CD14-positive monocyte (primary cell): ENCODE measurements at regions not wholly inside any gene's neighbourhood (a gene's known extent, or its start where the extent isn't known, plus 50 kb on each side); places are given as distances from the start of the nearest gene placed in this dataset.

Experiments used
- DNase-seq, 3 donors: peaks; one replicate each; pipeline ENCODE4 v3.0.0-alpha.2; 2011 to 2022
- H2AFZ ChIP-seq: 2 replicates; pipeline ENCODE4 v1.6.0; 2012; ENCODE audit warnings: mild to moderate bottlenecking, low read depth, low read length, inconsistent platforms; ENCODE audit not compliant: insufficient read depth, poor library complexity, severe bottlenecking
- H3K27ac ChIP-seq, 2 donors: 1 replicate in 1 of 2; 2 replicates in 1 of 2; pipeline ENCODE4 v1.5.1; 2012 to 2013; ENCODE audit warnings: low read length in 2 of 2, control low read depth in 1 of 2, inconsistent platforms in 1 of 2, low read depth in 1 of 2, mild to moderate bottlenecking in 1 of 2
- H3K27me3 ChIP-seq, 2 donors: one replicate each; pipeline versions ENCODE4 v1.6.0 to v1.6.1; 2011 to 2013; ENCODE audit warnings: low read length in 2 of 2; ENCODE audit not compliant: control insufficient read depth in 2 of 2, insufficient read depth in 2 of 2
- H3K36me3 ChIP-seq, 2 donors: replicated peaks in 1 of 2; 1 replicate in 1 of 2; 2 replicates in 1 of 2; pipeline versions ENCODE4 v1.5.1 to v1.6.1; 2012 to 2013; ENCODE audit warnings: low read length in 2 of 2, control low read depth in 1 of 2, inconsistent platforms in 1 of 2, mild to moderate bottlenecking in 1 of 2; ENCODE audit not compliant: insufficient read depth in 2 of 2, control insufficient read depth in 1 of 2
- H3K4me1 ChIP-seq, 2 donors: 1 replicate in 1 of 2; 2 replicates in 1 of 2; pipeline versions ENCODE4 v1.5.1 to v1.6.1; 2012 to 2013; ENCODE audit warnings: low read length in 2 of 2, control low read depth in 1 of 2, inconsistent platforms in 1 of 2, mild to moderate bottlenecking in 1 of 2, moderate library complexity in 1 of 2; ENCODE audit not compliant: insufficient read depth in 2 of 2, control insufficient read depth in 1 of 2
- H3K4me2 ChIP-seq: replicated peaks from 2 replicates; pipeline ENCODE3; 2012; ENCODE audit warnings: low read length, moderate library complexity, mild to moderate bottlenecking; ENCODE audit not compliant: poor library complexity, severe bottlenecking; ENCODE audit errors: extremely low read depth
- H3K4me3 ChIP-seq, 3 experiments: fragments of 200-600 bp in 1 of 3; sonication (generic) in 1 of 3; replicated peaks in 1 of 3; 1 replicate in 2 of 3; 2 replicates in 1 of 3; pipeline ENCODE4 v1.5.1; 2011 to 2013; ENCODE audit warnings: low read length in 3 of 3, mild to moderate bottlenecking in 3 of 3, control low read depth in 2 of 3, low read depth in 2 of 3, inconsistent platforms in 1 of 3, moderate library complexity in 1 of 3
- H3K79me2 ChIP-seq: 2 replicates; pipeline ENCODE4 v1.6.0; 2012; ENCODE audit warnings: mild to moderate bottlenecking, control low read depth, inconsistent platforms, low read length, moderate library complexity; ENCODE audit not compliant: insufficient read depth
- H3K9ac ChIP-seq: 2 replicates; pipeline ENCODE4 v1.6.0; 2017; ENCODE audit warnings: low read length, mild to moderate bottlenecking; ENCODE audit not compliant: insufficient read depth, poor library complexity, severe bottlenecking
- H3K9me3 ChIP-seq, 2 donors: replicated peaks in 1 of 2; 1 replicate in 1 of 2; 2 replicates in 1 of 2; pipeline versions ENCODE4 v1.5.1 to v1.6.1; 2012 to 2013; ENCODE audit warnings: low read length in 2 of 2, control low read depth in 1 of 2; ENCODE audit not compliant: control insufficient read depth in 1 of 2, insufficient read depth in 1 of 2
- H4K20me1 ChIP-seq: 2 replicates; pipeline ENCODE4 v1.6.0; 2012; ENCODE audit warnings: mild to moderate bottlenecking, low read length, control low read depth, moderate library complexity; ENCODE audit not compliant: insufficient read depth
- H3K27ac Mint-ChIP-seq, 7 donors: one replicate each; pipeline ENCODE4 v1.8.0; 2020; ENCODE audit warnings: mild to moderate bottlenecking in 7 of 7, mixed read lengths in 7 of 7, moderate library complexity in 6 of 7, inconsistent platforms in 2 of 7
- H3K27me3 Mint-ChIP-seq, 3 donors: one replicate each; pipeline ENCODE4 v1.8.0; 2021 to 2022; ENCODE audit warnings: low read depth in 3 of 3, mild to moderate bottlenecking in 3 of 3, mixed read lengths in 3 of 3, moderate library complexity in 3 of 3, inconsistent platforms in 1 of 3
- H3K36me3 Mint-ChIP-seq, 2 donors: one replicate each; pipeline ENCODE4 v1.8.0; 2020; ENCODE audit warnings: mixed read lengths in 2 of 2, inconsistent platforms in 1 of 2, mild to moderate bottlenecking in 1 of 2
- H3K4me1 Mint-ChIP-seq: one replicate; pipeline ENCODE4 v1.8.0; 2020; ENCODE audit warnings: mild to moderate bottlenecking, mixed read lengths
- H3K4me3 Mint-ChIP-seq, 2 donors: one replicate each; pipeline ENCODE4 v1.8.0; 2020; ENCODE audit warnings: mild to moderate bottlenecking in 2 of 2, mixed read lengths in 2 of 2, moderate library complexity in 1 of 2
- H3K9me3 Mint-ChIP-seq, 7 donors: one replicate each; pipeline ENCODE4 v1.8.0; 2020 to 2022; ENCODE audit warnings: mixed read lengths in 7 of 7, mild to moderate bottlenecking in 6 of 7, moderate library complexity in 6 of 7, inconsistent platforms in 2 of 7
- WGBS: methylation state at CpG from one replicate; pipeline ENCODE4 v1.1.5; 2013; ENCODE audit warnings: missing lambda C conversion rate; ENCODE audit not compliant: insufficient coverage; 5-methylcytosine and 5-hydroxymethylcytosine counted together
- intact Hi-C, 2 donors: fragments of 100-400 bp; cut with micrococcal nuclease; formaldehyde crosslinking; loops; one replicate each; pipeline versions ENCODE4 v1.15.0 to v1.15.1; 2023
- TF ChIP-seq, protein P1 (sequence below): fragments of 200-600 bp; IDR thresholded peaks from one replicate; pipeline ENCODE4 v1.8.0; 2022; ENCODE audit warnings: antibody characterized with exemption, mild to moderate bottlenecking

DNA sequence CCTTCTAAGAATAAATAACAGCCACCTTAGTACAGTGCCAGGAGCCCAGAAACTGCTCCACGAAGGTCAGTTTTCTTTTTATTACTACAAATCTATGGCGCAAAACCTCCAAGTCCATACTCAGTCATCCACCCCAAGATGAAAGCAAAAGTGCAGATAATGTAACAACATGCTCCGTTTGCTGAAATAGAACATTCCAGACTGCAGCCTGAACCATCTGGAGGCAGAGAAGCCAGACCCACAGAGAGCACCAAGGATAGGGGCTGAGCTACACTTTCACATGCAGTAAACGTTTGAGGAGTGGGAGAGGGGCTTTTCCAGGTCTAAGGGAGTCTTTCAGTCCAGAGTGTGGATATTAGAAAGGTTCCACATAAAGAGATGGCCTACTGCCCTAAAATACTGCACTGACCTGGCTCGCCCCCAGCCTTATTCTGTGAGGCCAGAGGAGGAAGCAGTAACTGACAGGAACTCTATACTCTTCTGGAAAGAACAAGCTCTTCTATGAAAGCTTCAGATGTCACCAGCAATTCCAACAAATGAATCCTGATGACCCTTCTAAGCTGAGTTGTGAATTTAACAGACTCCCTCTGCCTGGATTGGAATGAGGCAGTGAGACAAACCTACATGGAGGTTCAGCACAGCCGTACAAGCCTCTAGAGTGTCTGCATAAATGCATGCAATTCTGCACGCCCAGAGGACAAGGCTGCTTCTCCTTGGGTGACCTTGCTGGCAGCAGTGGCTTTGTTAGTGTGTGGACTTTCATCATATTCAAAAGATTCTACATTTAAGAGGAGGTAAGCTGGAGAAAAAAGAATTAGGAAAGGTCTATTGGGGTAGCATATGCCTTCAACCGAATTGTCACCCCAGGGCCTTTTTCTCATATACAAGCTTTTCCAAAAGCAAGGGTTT lies 153.9 kb upstream of the EGLN3 start:
- no peaks in the 10 kb centered on the region for H3K4me1 ChIP-seq
- Mint-ChIP-seq H3K27ac (no peak overlapping the region), H3K36me3 (no peaks in the 10 kb centered on the region), H3K4me1 (no peaks in the 10 kb centered on the region), H3K9me3 (peaks cover 0 to 2% (median 0%) of the 10 kb centered on the region in 7 donors), H3K4me3 (no peak overlapping the region), H3K27me3 (peaks cover 0 to 3% (median 1%) of the 10 kb centered on the region in 3 donors)
- H3K27ac ChIP-seq: no peak overlapping the region
- TF ChIP-seq, protein P1, sequence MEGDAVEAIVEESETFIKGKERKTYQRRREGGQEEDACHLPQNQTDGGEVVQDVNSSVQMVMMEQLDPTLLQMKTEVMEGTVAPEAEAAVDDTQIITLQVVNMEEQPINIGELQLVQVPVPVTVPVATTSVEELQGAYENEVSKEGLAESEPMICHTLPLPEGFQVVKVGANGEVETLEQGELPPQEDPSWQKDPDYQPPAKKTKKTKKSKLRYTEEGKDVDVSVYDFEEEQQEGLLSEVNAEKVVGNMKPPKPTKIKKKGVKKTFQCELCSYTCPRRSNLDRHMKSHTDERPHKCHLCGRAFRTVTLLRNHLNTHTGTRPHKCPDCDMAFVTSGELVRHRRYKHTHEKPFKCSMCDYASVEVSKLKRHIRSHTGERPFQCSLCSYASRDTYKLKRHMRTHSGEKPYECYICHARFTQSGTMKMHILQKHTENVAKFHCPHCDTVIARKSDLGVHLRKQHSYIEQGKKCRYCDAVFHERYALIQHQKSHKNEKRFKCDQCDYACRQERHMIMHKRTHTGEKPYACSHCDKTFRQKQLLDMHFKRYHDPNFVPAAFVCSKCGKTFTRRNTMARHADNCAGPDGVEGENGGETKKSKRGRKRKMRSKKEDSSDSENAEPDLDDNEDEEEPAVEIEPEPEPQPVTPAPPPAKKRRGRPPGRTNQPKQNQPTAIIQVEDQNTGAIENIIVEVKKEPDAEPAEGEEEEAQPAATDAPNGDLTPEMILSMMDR: no peak
- intact Hi-C loops: loop anchor here (10.0 kb wide), 1 partner anchor 260 kb away; no protein-coding TSS in a partner anchor
- H3K36me3 ChIP-seq: no peaks in the 10 kb centered on the region
- H3K9ac ChIP-seq: no peak overlapping the region
- no peaks in the 10 kb centered on the region for H4K20me1 ChIP-seq
- H3K79me2 ChIP-seq: no peaks in the 10 kb centered on the region
- no peak overlapping the region for H3K4me3 ChIP-seq
- H2AFZ ChIP-seq: no peak overlapping the region
- no peak overlapping the region for H3K4me2 ChIP-seq
- 82% methylated on average over 5 of the region's 8 CpGs for WGBS
- DNase-seq: no peak
- H3K9me3 ChIP-seq: no peaks in the 10 kb centered on the region
- H3K27me3 ChIP-seq: no peaks in the 10 kb centered on the region

DNA sequence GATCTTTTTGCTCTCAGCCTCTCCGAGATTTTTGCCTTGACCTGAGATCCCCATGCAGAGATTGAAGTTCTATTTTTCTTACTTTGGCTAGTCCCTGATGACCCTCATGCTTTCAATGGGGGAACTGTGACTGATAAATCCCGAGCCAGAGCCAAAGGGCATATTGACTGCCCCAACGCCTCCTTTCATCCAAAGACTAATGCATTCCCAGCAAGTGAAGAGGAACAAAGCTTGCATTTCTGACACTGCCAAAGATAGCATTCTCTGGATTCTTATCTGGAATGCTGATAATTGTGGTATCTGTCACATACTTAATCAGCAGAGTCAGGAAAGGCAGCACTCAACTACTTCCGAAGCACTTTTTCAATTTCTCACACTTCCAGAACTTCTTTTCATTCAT lies 152.3 kb upstream of the EGLN3 start:
- intact Hi-C loops: loop anchor here (10.0 kb wide), 1 partner anchor 258 kb away; no protein-coding TSS in a partner anchor
- TF ChIP-seq, protein P1: no peak
- no peak for DNase-seq

More for the DNA sequence above, 152.3 kb upstream of the EGLN3 start:
- no peak overlapping the region for H3K27ac ChIP-seq
- Mint-ChIP-seq H3K27ac (no peak overlapping the region), H3K9me3 (peaks cover 0 to 2% (median 0%) of the 10 kb centered on the region in 7 donors), H3K4me1 (no peaks in the 10 kb centered on the region), H3K36me3 (no peaks in the 10 kb centered on the region), H3K4me3 (no peak overlapping the region), H3K27me3 (peaks cover 0 to 4% (median 0%) of the 10 kb centered on the region in 3 donors)
- no peaks in the 10 kb centered on the region for H3K36me3 ChIP-seq
- WGBS: no CpG with 5 or more reads among the region's 4 CpGs
- no peak overlapping the region for H2AFZ ChIP-seq
- H3K79me2 ChIP-seq: no peaks in the 10 kb centered on the region
- no peaks in the 10 kb centered on the region for H4K20me1 ChIP-seq
- no peaks in the 10 kb centered on the region for H3K4me1 ChIP-seq
- H3K9me3 ChIP-seq: no peaks in the 10 kb centered on the region
- H3K4me2 ChIP-seq: no peak overlapping the region
- H3K9ac ChIP-seq: no peak overlapping the region
- H3K4me3 ChIP-seq: no peak overlapping the region
- no peaks in the 10 kb centered on the region for H3K27me3 ChIP-seq
